ENCODE measurements at regions not wholly inside any gene's neighbourhood (a gene's known extent, or its start where the extent isn't known, plus 50 kb on each side); places are given as distances from the start of the nearest gene placed in this dataset.

DNA sequence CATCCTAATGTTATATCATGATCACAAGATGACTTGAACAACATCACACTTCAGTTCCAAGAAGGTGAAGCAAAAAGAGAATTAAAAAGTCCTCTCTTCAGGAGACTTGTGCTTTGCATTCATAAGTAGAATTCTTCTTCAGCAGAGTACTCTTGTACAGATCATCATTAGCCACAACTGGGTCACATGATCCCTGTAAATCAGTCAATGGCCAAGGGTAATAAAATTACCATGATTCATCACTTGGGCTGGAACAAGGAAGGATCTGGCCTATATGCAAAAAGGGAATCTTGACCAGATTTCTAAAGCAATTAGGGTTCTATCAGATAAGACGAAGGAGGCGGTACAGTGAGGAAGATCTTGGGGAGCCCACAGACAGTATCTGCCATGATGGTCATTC, 458.0 kb upstream of the DEPDC1 start:
- TF ChIP-seq, protein P1, sequence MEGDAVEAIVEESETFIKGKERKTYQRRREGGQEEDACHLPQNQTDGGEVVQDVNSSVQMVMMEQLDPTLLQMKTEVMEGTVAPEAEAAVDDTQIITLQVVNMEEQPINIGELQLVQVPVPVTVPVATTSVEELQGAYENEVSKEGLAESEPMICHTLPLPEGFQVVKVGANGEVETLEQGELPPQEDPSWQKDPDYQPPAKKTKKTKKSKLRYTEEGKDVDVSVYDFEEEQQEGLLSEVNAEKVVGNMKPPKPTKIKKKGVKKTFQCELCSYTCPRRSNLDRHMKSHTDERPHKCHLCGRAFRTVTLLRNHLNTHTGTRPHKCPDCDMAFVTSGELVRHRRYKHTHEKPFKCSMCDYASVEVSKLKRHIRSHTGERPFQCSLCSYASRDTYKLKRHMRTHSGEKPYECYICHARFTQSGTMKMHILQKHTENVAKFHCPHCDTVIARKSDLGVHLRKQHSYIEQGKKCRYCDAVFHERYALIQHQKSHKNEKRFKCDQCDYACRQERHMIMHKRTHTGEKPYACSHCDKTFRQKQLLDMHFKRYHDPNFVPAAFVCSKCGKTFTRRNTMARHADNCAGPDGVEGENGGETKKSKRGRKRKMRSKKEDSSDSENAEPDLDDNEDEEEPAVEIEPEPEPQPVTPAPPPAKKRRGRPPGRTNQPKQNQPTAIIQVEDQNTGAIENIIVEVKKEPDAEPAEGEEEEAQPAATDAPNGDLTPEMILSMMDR (IDR thresholded peaks at IDR 0.05), result no peak
- TF ChIP-seq POLR2A (IDR thresholded peaks at IDR 0.05), result no peak
